Kidney tubule cell (primary cell): ENCODE measurements at regions not wholly inside any gene's neighbourhood (a gene's known extent, or its start where the extent isn't known, plus 50 kb on each side); places are given as distances from the start of the nearest gene placed in this dataset.

Experiments used
- DNase-seq: peaks from one replicate; pipeline ENCODE4 v3.0.0-alpha.2; 2018; ENCODE audit warnings: low spot score

- DNase-seq = no peak
Observed at GRCh38 chr10:15462253-15462897, 91.3 kb upstream of the FAM171A1 start.

GRCh38 chr10:15461353-15462108, 90.4 kb upstream of the FAM171A1 start:
- DNase-seq = peak; percentile 47

- no peak for DNase-seq
Observed at GRCh38 chr10:15460661-15461060, 89.6 kb upstream of the FAM171A1 start.

- DNase-seq = no peak
Observed at GRCh38 chr10:15459218-15459617, 88.1 kb upstream of the FAM171A1 start.

DNA sequence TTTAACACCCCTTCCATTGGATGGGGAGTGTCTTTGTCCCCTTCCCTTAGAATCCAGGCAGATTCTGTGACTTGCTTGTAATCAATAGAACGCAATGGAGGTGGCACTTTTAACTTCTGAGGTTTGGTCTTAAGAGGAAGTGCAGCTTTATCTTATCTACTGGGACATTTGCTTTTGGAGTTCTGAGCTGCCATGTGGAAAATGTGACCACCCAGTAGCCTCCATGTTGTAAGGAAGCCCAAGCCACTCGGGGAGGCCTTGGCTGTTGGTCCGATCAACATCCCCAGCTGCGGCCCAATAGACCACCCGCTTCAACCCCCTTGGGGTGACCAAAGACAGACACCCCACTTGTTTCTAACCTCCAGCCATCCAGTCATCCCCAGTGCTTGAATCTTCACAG, 86.3 kb upstream of the FAM171A1 start:
- no peak for DNase-seq

GRCh38 chr10:15455456-15455855, 84.4 kb upstream of the FAM171A1 start:
- DNase-seq = no peak

DNA sequence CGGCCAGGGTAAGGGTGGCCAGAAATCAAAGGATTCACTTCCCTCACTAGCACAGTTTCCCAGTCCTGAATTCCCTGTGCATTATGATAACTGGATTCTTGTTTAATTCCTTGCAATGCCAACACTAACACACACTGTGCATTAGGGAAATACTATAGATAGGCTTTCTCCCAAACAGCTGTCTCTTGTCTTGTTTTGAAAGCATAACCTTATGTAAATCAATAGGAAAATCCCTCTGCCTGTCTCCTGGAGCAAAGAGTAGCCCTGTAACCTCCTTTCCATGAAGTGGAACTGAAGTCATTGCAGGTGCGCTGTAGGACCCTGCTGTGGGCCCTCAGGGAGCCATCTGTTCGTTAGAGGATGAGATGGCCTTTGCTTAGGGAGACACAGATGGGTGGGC, 82.8 kb upstream of the FAM171A1 start:
- no peak for DNase-seq

DNA sequence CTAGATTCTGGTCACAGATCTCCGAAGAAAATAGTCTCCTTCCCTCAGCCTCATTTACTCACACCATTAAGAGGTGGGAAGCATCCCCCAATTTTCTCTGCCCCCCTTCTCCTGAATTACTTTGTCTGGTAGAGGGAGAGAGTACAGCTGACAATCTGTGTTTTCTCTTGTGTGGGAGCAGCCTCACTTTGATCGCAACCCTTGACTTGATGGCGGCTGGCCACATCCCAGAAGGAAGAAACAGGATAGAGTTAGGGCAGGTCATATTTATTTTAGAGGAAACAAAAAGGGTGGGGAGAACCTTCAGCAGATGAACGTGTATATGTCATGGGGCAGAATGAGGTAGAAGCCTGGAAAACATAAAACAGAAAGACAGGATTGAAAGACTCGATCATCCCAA, 82.4 kb upstream of the FAM171A1 start:
- no peak for DNase-seq

DNA sequence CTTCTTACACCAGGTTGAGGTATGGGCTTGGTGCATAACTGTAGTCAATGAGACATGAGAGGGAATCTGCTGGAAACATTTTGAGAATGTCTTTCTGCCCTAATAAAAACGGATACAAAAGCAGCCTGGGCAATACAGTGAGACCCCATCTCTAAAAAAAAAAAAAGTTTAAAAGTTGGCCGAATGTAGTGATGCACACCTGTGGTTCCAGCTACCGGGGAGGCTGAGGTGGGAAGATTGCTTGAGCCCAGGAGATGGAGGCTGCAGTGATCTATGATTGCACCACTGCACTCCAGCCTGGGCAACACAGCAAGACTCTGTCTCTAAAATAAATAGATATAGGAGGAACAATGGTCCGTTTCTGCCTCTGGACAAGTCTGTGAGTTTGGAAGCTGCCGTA, 81.5 kb upstream of the FAM171A1 start:
- no peak for DNase-seq

GRCh38 chr10:15451137-15452094, 80.3 kb upstream of the FAM171A1 start:
- no peak for DNase-seq

DNA sequence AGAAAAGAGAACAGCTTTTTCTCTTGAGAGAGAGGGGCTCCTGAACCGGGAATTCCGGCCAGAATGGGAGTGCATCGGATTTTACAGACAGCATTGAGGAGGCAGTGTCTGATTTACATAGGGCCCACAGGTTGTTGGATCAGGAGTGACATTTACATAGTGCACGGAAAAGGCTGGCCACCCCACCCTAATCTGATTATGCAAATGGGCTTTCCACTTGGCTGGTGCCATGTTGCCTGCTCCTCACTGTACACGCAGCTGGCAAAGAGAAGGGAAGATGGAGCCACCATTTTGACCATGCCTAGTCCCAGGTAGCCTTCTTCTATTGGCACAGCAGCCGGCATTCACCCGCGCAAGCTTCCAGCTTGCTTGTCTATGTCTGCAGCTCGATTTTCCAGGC, 77.5 kb upstream of the FAM171A1 start:
- no peak for DNase-seq

- no peak for DNase-seq
Observed at GRCh38 chr10:15445006-15445390, 73.9 kb upstream of the FAM171A1 start.

GRCh38 chr10:15444105-15445005, 73.3 kb upstream of the FAM171A1 start:
- no peak for DNase-seq

DNA sequence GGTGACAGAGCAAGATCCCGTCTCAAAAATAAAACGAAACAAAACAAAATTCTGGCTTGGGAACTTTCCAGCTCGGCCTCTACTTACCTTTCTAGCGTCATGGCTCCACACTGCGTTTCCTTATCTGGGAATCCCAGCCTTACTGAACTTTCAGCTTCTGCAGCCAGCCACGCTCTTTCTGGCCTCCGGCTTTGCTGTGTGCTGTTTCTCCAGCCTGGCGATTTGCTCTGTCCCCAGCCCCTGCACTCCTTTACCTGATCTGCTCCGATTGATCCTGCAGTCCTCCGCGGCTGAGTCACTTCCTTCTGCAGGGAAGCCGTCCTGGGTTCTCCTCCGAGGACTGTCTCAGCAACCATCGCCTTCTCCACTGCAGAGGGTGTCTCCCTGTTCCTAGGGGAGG, 71.0 kb upstream of the FAM171A1 start:
- no peak for DNase-seq

GRCh38 chr10:15440204-15440711, 69.2 kb upstream of the FAM171A1 start:
- no peak for DNase-seq

DNA sequence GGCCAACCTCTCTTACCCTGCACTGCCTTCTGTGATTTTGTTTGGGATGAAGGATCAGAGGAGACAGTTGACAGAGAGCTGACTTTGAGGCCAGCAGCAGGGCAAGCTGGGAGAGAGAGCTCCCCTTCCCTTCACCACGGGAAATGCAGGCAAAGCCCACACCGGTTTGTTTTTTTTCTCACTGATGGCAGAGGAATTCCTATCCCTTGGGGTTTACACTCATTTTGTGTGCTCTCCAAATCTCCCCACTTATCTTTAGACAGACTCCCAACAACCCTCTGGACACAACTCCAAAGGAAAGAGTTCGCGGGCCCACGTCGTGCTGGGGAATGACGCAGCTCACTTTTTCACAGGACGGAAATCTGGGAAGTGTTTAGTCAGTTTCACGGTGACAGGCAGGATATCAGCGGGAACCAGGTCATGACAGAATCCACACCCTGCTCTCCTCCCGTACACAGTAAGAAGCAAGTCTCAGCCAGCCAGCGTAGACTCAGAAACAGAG, 68.3 kb upstream of the FAM171A1 start:
- peak; percentile 49 for DNase-seq

- DNase-seq = peak; percentile 18
Observed at GRCh38 chr10:15436696-15437095, 65.6 kb upstream of the FAM171A1 start.

- DNase-seq = peak; percentile 56
Observed at GRCh38 chr10:15433850-15434537, 62.9 kb upstream of the FAM171A1 start.

DNA sequence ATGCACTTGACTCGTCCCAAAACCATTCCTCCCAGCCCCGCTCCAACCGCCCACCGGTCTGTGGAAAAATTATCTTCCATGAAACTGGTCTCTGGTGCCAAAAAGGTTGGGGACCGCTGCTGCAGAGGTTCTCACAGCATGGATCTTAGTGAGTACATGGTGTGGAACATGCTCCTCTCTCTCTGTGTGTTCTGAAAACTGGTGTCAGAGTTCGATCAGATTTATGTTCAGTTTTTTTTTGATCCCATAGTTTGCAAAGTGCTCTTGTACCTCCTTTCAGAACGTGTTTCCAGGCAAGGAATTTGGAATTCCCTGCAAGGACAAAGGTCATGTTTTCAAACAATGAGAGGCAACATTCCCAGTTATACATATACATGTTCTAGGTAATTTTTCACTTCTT, 61.2 kb upstream of the FAM171A1 start:
- no peak for DNase-seq

DNA sequence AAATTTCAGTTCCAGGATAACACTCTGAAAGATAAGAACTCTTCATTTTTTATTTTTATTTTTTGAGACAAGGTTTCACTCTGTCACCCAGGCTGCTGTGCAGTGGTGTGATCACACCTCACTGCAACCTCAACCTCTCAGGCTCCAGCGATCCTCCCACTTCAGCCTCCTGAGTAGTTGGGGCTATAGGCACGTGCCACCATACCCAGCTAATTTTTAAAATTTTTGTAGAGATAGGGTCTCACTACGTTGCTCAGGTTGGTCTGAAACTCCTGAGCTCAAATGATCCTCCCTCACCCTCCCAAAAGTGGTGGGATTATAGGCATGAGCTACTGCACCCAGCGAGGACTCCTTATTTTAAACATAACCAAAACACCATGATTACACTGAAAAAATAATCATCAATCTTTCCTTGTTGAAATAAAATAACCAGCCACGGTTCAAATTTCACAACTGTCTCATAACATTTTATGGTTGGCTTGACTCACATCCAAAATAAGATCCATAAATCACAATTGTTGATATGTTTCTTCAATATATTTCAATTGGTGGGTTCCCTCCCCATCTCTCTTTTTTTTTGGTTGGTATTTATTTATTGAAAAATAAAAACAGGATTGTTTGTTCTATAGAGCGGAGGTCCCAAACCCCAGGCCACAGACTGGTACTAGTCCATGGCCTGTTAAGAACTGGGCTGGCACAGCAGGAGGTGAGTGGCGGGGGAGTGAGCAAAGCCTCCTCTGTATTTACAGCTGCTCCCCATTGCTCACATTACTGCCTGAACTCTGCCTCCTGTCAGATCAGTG, 60.1 kb upstream of the FAM171A1 start:
- no peak for DNase-seq
